ENCODE measurements at regions not wholly inside any gene's neighbourhood (a gene's known extent, or its start where the extent isn't known, plus 50 kb on each side); places are given as distances from the start of the nearest gene placed in this dataset.

DNA sequence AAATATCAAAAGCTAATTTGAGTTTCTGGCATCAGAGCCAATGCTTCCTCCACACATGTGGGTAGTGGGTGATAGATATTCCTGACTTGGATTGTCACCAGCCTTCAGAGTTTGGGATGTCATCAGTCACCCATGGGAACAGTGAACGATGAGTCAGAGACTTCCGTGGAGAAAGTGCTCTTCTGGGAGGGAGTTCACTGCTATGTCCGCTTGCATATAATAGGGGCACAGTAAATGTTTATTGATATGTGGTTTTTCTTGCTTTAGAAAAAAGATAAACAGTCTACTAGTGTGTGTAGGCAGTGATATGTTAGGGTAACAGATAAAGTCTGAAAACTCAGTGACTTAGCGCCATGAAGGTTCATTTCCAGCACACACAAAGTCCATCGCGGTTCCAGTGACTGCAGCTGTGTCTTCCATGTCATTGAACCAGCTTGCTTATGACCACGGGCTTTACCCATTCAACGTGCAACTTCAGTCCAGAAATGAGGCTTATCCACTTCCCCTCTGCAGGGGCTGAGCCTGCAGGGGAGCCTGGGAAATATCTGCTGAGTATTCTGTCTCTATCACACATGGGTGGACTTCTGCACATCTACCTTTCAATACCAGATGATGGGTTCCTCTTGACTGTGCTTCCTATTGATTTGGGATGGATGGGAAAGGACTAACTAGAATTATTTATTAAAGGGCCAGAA is 87.7 kb upstream of the WWC2 start:
- CTCF ChIA-PET: interaction anchor here (0.6 to 0.7 kb wide), 2 partner anchors 11 to 16 kb away, joined by 3 to 4 read pairs; no protein-coding TSS in a partner anchor
- DNase-seq: peak; percentile 65

More for the DNA sequence above, 87.7 kb upstream of the WWC2 start:
- H2AFZ ChIP-seq (replicated peaks; ENCODE audit: low read length, poor library complexity): no peak overlapping the region
- no peak overlapping the region for H2BK120ac ChIP-seq (ENCODE audit: low read depth, low read length)
- no peak overlapping the region for H3K23ac ChIP-seq (ENCODE audit: low read depth, low read length)
- no peak overlapping the region for H3K14ac ChIP-seq (replicated peaks; ENCODE audit: low read depth, low read length)
- H3K36me3 ChIP-seq (ENCODE audit: control insufficient read depth, insufficient read depth, low read length): no peaks in the 10 kb centered on the region
- no peak overlapping the region for H4K91ac ChIP-seq (ENCODE audit: insufficient read depth, low read depth, low read length)
- H3K27ac ChIP-seq (ENCODE audit: insufficient read depth, low read length): no peak overlapping the region
- WGBS, 2 experiments (ENCODE audit: extremely low coverage in 2 of 2, insufficient read length in 1 of 2): 61% methylated on average over 4 of the region's 8 CpGs; no CpG with 5 or more reads in 1 of the 2 experiments
- H3K9me3 ChIP-seq (ENCODE audit: control insufficient read depth, insufficient read depth, low read length): no peaks in the 10 kb centered on the region
- H3K56ac ChIP-seq (ENCODE audit: extremely low read depth, insufficient read depth, low read length): no peak overlapping the region
- no peak overlapping the region for H2BK15ac ChIP-seq (ENCODE audit: low read depth, low read length)
- ATAC-seq (ENCODE audit: low read depth): peak; percentile 90
- peak overlapping the region; percentile 30 for H3K4me2 ChIP-seq (ENCODE audit: low read depth, low read length)
- intact Hi-C loops (cut with micrococcal nuclease) (no loop called here), in situ Hi-C loops (cut with MboI; ENCODE audit: low sequenced_read_pairs) (no loop called here), dilution Hi-C loops (cut with HindIII; ENCODE audit: low sequenced_read_pairs, unreplicated experiment) (no loop called here)
- no peak overlapping the region for H4K5ac ChIP-seq (ENCODE audit: low read depth, low read length)
- H3K9me1 ChIP-seq (ENCODE audit: insufficient read depth, low read length): no peaks in the 10 kb centered on the region
- H3K27me3 ChIP-seq (ENCODE audit: control insufficient read depth, insufficient read depth, low read length): peaks cover 58% of the 10 kb centered on the region
- no peak overlapping the region for H2BK5ac ChIP-seq (ENCODE audit: low read depth, low read length, poor library complexity, severe bottlenecking)
- peaks cover 3% of the 10 kb centered on the region; the same call in 1 of the 2 replicates for H3K4me1 ChIP-seq (ENCODE audit: control insufficient read depth, insufficient read depth, low read length)
- no peaks in the 10 kb centered on the region for H4K20me1 ChIP-seq (ENCODE audit: insufficient read depth, low read length)
- no peak for TF ChIP-seq CEBPB (IDR thresholded peaks at IDR 0.05; ENCODE audit: low read depth, low read length)
- TF ChIP-seq, protein P1, sequence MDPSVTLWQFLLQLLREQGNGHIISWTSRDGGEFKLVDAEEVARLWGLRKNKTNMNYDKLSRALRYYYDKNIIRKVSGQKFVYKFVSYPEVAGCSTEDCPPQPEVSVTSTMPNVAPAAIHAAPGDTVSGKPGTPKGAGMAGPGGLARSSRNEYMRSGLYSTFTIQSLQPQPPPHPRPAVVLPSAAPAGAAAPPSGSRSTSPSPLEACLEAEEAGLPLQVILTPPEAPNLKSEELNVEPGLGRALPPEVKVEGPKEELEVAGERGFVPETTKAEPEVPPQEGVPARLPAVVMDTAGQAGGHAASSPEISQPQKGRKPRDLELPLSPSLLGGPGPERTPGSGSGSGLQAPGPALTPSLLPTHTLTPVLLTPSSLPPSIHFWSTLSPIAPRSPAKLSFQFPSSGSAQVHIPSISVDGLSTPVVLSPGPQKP (IDR thresholded peaks at IDR 0.05; ENCODE audit: borderline replicate concordance, low read depth, low read length): no peak
- no peak overlapping the region for H4K8ac ChIP-seq (ENCODE audit: low read depth in 2 of 2, low read length in 2 of 2)
- H3K18ac ChIP-seq (ENCODE audit: low read depth, low read length): no peak overlapping the region
- no peak overlapping the region for H2AK5ac ChIP-seq (ENCODE audit: low read depth, low read length)
- no peak overlapping the region for H2AK9ac ChIP-seq (replicated peaks; ENCODE audit: low read depth, low read length, poor library complexity)
- no peak overlapping the region for H3K9ac ChIP-seq (ENCODE audit: low read depth, low read length)
- no peak overlapping the region for H3K4me3 ChIP-seq (ENCODE audit: insufficient read depth, low read depth, low read length)
- no TSS peak for BruUV-seq (replicated peaks)
- POLR2A ChIA-PET (ENCODE audit: unreplicated experiment): no interaction called here
- no peak overlapping the region for H2BK20ac ChIP-seq (ENCODE audit: low read depth, low read length)
- no peak overlapping the region for H3K4ac ChIP-seq (ENCODE audit: low read depth, low read length)
- H3K79me1 ChIP-seq (ENCODE audit: low read depth in 1 of 2, low read length in 2 of 2): no peaks in the 10 kb centered on the region
